ENCODE measurements at regions not wholly inside any gene's neighbourhood (a gene's known extent, or its start where the extent isn't known, plus 50 kb on each side); places are given as distances from the start of the nearest gene placed in this dataset.

GRCh38 chr3:26273196-26273595 lies 349.4 kb upstream of the LRRC3B start (continued):
- no peak for TF ChIP-seq BACH1 (IDR thresholded peaks at IDR 0.05; ENCODE audit: low read length)
- no peak for TF ChIP-seq CEBPB (IDR thresholded peaks at IDR 0.05; ENCODE audit: low read depth, low read length)
- TF ChIP-seq JUN (IDR thresholded peaks at IDR 0.05; ENCODE audit: low read depth, low read length) = no peak
- no peak for TF ChIP-seq POLR2A (IDR thresholded peaks at IDR 0.05; ENCODE audit: control extremely low read depth in 1 of 2, low read depth in 2 of 2, low read length in 2 of 2)
- TF ChIP-seq ATF2 (IDR thresholded peaks at IDR 0.05; ENCODE audit: low read length) = no peak
- TF ChIP-seq TEAD4 (IDR thresholded peaks at IDR 0.05; ENCODE audit: low read depth, low read length) = no peak
